Gastrocnemius medialis (tissue), 4 donors: ENCODE measurements at regions not wholly inside any gene's neighbourhood (a gene's known extent, or its start where the extent isn't known, plus 50 kb on each side); places are given as distances from the start of the nearest gene placed in this dataset.

Experiments used
- ATAC-seq, 2 donors: fragments of 150-250 bp; one replicate each; pipeline ENCODE4 v1.9.1; 2016
- DNase-seq, 2 donors: peaks; one replicate each; pipeline ENCODE4 v3.0.0-alpha.2; 2019
- H3K27ac ChIP-seq, 4 donors: fragments of 200-600 bp; sonication (generic); 1 replicate in 1 of 4; 2 replicates in 3 of 4; pipeline ENCODE4 v1.5.1; 2016 to 2018; ENCODE audit warnings: mild to moderate bottlenecking in 2 of 4, moderate library complexity in 1 of 4
- H3K27me3 ChIP-seq, 3 donors: fragments of 200-600 bp; sonication (generic) in 2 of 3; 1 replicate in 1 of 3; 2 replicates in 2 of 3; pipeline versions ENCODE4 v1.5.1 to v1.6.0; 2016 to 2019; ENCODE audit warnings: mild to moderate bottlenecking in 1 of 3, moderate library complexity in 1 of 3
- H3K36me3 ChIP-seq, 2 donors: fragments of 200-600 bp; sonication (generic) in 1 of 2; one replicate each; pipeline ENCODE4 v1.5.1; 2017 to 2018
- H3K4me1 ChIP-seq, 2 donors: fragments of 200-600 bp; sonication (generic) in 1 of 2; one replicate each; pipeline ENCODE4 v1.5.1; 2016 to 2017; ENCODE audit warnings: mild to moderate bottlenecking in 2 of 2
- H3K4me3 ChIP-seq, 4 donors: fragments of 200-600 bp; sonication (generic) in 3 of 4; 1 replicate in 1 of 4; 2 replicates in 3 of 4; pipeline ENCODE4 v1.5.1; 2016 to 2019; ENCODE audit warnings: mild to moderate bottlenecking in 2 of 4
- H3K9me3 ChIP-seq, 3 donors: fragments of 200-600 bp; sonication (generic) in 2 of 3; 1 replicate in 1 of 3; 2 replicates in 2 of 3; pipeline ENCODE4 v1.5.1; 2016 to 2019
- CTCF ChIP-seq, 5 experiments: fragments of 450-650 bp in 3 of 5; fragments of 200-600 bp in 2 of 5; sonication (generic) in 2 of 5; IDR thresholded peaks in 4 of 5; conservative IDR thresholded peaks in 1 of 5; 1 replicate in 4 of 5; 2 replicates in 1 of 5; pipeline ENCODE4 v1.5.1; 2016 to 2019; ENCODE audit warnings: antibody characterized with exemption in 5 of 5, mild to moderate bottlenecking in 3 of 5, moderate library complexity in 3 of 5
- POLR2A ChIP-seq, 2 donors: fragments of 450-650 bp; IDR thresholded peaks; one replicate each; pipeline ENCODE4 v1.6.1; 2017; ENCODE audit warnings: antibody characterized with exemption in 2 of 2, mild to moderate bottlenecking in 2 of 2, moderate library complexity in 2 of 2
- in situ Hi-C, 4 donors: fragments of 200-750 bp; cut with MboI; loops; one replicate each; pipeline versions ENCODE4 v1.15.0 to v1.8.0; 2017; ENCODE audit warnings: low sequenced_read_pairs in 4 of 4
- intact Hi-C: fragments of 100-400 bp; cut with DNase I; formaldehyde crosslinking; loops from one replicate; pipeline ENCODE4 v1.15.1; 2023; ENCODE audit warnings: low total_unique reads

- no peak for DNase-seq
- in situ Hi-C loops (loop anchor here in 3 of 4 donors (10.0 to 25.0 kb wide), 2 partner anchors 899 to 907 kb away; no protein-coding TSS in a partner anchor), intact Hi-C loops (no loop called here)
- TF ChIP-seq POLR2A (IDR thresholded peaks at IDR 0.05), result no peak
- no peak for TF ChIP-seq CTCF (IDR thresholded peaks at IDR 0.05 in 4 of 5, conservative IDR thresholded peaks at IDR 0.05 in 1 of 5)
- Histone ChIP-seq H3K36me3 (no peaks in the 10 kb centered on the region), H3K9me3 (no peaks in the 10 kb centered on the region), H3K27ac (no peak overlapping the region), H3K4me1 (no peaks in the 10 kb centered on the region), H3K27me3 (no peaks in the 10 kb centered on the region), H3K4me3 (no peak overlapping the region)
- ATAC-seq, result no peak
These were observed 374.7 kb downstream of the ANKRD50 start for GRCh38 chr4:124337874-124338273.

GRCh38 chr4:124343661-124344171 is 368.8 kb downstream of the ANKRD50 start:
- Histone ChIP-seq H3K36me3 (no peaks in the 10 kb centered on the region), H3K4me3 (no peak overlapping the region), H3K4me1 (no peaks in the 10 kb centered on the region), H3K27ac (no peak overlapping the region), H3K9me3 (no peaks in the 10 kb centered on the region), H3K27me3 (no peaks in the 10 kb centered on the region)
- in situ Hi-C loops, result loop anchor here in 2 of 4 donors (25.0 kb wide), 1 partner anchor 894 kb away; no protein-coding TSS in a partner anchor
- intact Hi-C loops, result no loop called here
- ATAC-seq, result no peak
- no peak for TF ChIP-seq POLR2A (IDR thresholded peaks at IDR 0.05)
- no peak for TF ChIP-seq CTCF (IDR thresholded peaks at IDR 0.05 in 4 of 5, conservative IDR thresholded peaks at IDR 0.05 in 1 of 5)
- DNase-seq, result no peak

- intact Hi-C loops, result no loop called here
These were observed 339.6 kb downstream of the ANKRD50 start for GRCh38 chr4:124372916-124373315.

GRCh38 chr4:124386163-124386562 is 326.4 kb downstream of the ANKRD50 start:
- no peak overlapping the region for H3K4me3 ChIP-seq

More at GRCh38 chr4:124372916-124373315, 339.6 kb downstream of the ANKRD50 start:
- Histone ChIP-seq H3K4me3 (no peak overlapping the region), H3K4me1 (no peaks in the 10 kb centered on the region), H3K36me3 (no peaks in the 10 kb centered on the region), H3K27ac (no peak overlapping the region), H3K9me3 (no peaks in the 10 kb centered on the region), H3K27me3 (no peaks in the 10 kb centered on the region)
- no peak for DNase-seq
- no peak for TF ChIP-seq CTCF (IDR thresholded peaks at IDR 0.05 in 4 of 5, conservative IDR thresholded peaks at IDR 0.05 in 1 of 5)
- TF ChIP-seq POLR2A (IDR thresholded peaks at IDR 0.05), result no peak
- no peak for ATAC-seq
- in situ Hi-C loops, result no loop called here

More at GRCh38 chr4:124386163-124386562, 326.4 kb downstream of the ANKRD50 start:
- no peaks in the 10 kb centered on the region for H3K36me3 ChIP-seq
- ATAC-seq (no peak), DNase-seq (no peak)
- in situ Hi-C loops, result no loop called here
- intact Hi-C loops, result no loop called here
- H3K9me3 ChIP-seq, result no peaks in the 10 kb centered on the region
- no peaks in the 10 kb centered on the region for H3K4me1 ChIP-seq
- H3K27me3 ChIP-seq, result no peaks in the 10 kb centered on the region
- H3K27ac ChIP-seq, result no peak overlapping the region
- no peak for TF ChIP-seq CTCF (IDR thresholded peaks at IDR 0.05 in 4 of 5, conservative IDR thresholded peaks at IDR 0.05 in 1 of 5)
- TF ChIP-seq POLR2A (IDR thresholded peaks at IDR 0.05), result no peak
